ENCODE measurements at regions not wholly inside any gene's neighbourhood (a gene's known extent, or its start where the extent isn't known, plus 50 kb on each side); places are given as distances from the start of the nearest gene placed in this dataset.
"Not testable (repeated sequence)": the region's sequence is repeated elsewhere in the genome, so short reads cannot be mapped to it uniquely, and the experiment has no call there.

GRCh38 chr3:30516238-30516637 lies 90.2 kb upstream of the TGFBR2 start:
- no peak for DNase-seq (ENCODE audit: low read depth in 2 of 3, low spot score in 1 of 3)

GRCh38 chr3:30518181-30518864 lies 88.1 kb upstream of the TGFBR2 start:
- no peak for DNase-seq (ENCODE audit: low read depth in 2 of 3, low spot score in 1 of 3)

- DNase-seq (ENCODE audit: low read depth in 2 of 3, low spot score in 1 of 3) = no peak
Measured at GRCh38 chr3:30518872-30519271, 87.5 kb upstream of the TGFBR2 start.

DNA sequence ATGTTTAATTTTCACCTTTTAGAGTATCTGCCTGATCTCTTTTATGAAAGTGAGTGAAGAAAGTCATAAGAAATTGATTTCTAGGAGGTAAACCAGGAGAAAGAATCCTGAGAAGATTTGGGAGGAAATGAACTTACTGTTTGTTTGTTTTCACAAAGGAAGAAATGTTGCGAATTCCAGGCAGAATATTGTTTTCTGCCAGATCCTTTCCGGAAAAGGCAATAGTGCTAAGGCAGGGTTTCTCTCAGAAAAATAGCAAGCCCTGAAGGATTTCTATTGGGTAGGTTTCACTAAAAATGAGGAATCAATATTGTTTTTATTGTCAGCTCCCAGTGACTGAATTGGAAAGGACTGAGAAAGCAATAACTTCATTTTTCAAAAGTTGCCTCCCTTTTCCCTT lies 85.7 kb upstream of the TGFBR2 start:
- no peak for DNase-seq (ENCODE audit: low read depth in 2 of 3, low spot score in 1 of 3)

GRCh38 chr3:30521156-30521715 lies 85.2 kb upstream of the TGFBR2 start:
- no peak for DNase-seq (ENCODE audit: low read depth in 2 of 3, low spot score in 1 of 3)

GRCh38 chr3:30522476-30522875 lies 83.9 kb upstream of the TGFBR2 start:
- DNase-seq (ENCODE audit: low read depth in 2 of 3, low spot score in 1 of 3) = no peak

DNA sequence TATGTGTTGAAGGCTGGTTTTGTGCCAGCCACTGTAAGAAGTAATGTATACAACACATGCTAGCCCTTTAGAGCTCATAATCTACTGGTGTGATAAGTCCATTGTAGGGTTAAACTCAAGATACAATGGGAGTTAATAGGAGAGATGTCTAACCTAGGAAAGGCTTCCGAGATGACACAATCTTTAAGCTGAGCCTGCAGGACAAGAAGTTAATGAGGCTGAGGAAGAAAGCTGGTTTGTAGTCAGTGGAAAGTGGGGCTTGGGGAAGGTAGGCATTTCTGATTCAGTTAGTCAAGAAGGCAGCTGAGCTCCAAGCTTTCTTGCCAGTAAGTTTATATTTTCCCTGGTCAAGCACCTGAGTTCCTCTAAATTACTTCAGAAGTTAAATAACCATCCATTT lies 83.0 kb upstream of the TGFBR2 start:
- no peak for DNase-seq (ENCODE audit: low read depth in 2 of 3, low spot score in 1 of 3)

- no peak for DNase-seq (ENCODE audit: low read depth in 2 of 3, low spot score in 1 of 3)
Measured at GRCh38 chr3:30524357-30525040, 81.9 kb upstream of the TGFBR2 start.

- no peak for DNase-seq (ENCODE audit: low read depth in 2 of 3, low spot score in 1 of 3)
Measured at GRCh38 chr3:30526031-30526430, 80.4 kb upstream of the TGFBR2 start.

- no peak for DNase-seq (ENCODE audit: low read depth in 2 of 3, low spot score in 1 of 3)
Measured at GRCh38 chr3:30527186-30527585, 79.2 kb upstream of the TGFBR2 start.

- no peak for DNase-seq (ENCODE audit: low read depth in 2 of 3, low spot score in 1 of 3)
Measured at GRCh38 chr3:30527720-30528119, 78.7 kb upstream of the TGFBR2 start.

- no peak for DNase-seq (ENCODE audit: low read depth in 2 of 3, low spot score in 1 of 3)
Measured at GRCh38 chr3:30530084-30530483, 76.3 kb upstream of the TGFBR2 start.

DNA sequence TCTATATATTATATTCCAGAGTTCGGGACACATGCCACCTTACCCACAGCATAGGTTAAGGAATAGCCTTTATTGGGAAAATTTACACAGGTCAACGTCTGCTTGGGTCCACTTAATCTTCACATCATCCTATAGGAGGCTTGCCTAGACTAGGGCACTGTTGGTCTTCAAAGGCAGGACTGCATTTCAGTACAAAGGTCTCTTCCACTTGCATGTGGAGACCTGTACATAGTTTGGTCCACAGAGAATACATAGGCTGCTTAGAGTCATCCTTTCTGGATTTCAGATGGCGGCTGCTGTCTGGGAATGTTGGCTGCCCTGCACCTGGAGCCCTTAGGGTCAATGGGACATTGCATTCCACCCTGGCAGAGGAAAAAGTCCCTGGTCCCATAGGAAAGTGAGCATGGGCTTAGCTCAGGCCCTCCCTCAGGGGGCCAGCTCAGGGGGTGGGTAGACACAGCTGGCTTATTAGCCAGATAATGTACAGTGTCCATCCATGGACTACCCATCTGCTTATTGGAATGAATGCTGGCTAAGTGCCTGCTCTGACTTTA lies 75.3 kb upstream of the TGFBR2 start:
- no peak for DNase-seq (ENCODE audit: low read depth in 2 of 3, low spot score in 1 of 3)

GRCh38 chr3:30535525-30535924 lies 70.9 kb upstream of the TGFBR2 start:
- no peak for DNase-seq (ENCODE audit: low read depth in 2 of 3, low spot score in 1 of 3)

DNA sequence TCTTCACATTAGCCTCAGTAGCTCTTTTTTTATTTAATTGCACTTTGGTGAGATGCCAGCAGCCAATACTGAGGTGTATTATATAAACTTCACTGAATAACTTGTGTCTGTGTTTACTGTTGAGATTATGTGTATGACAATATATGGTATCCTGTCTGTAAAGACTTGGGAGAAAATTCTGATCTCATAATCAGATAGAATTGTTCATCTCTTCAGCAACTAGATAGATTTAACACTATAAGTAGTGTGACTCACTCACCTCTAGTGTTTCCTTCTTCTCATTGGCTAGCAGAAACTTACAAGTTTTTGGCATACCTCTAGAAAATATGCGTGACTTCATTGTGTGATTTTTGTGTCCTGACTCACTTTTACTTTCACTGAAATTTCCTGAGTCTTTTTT lies 67.6 kb upstream of the TGFBR2 start:
- no peak for DNase-seq (ENCODE audit: low read depth in 2 of 3, low spot score in 1 of 3)

GRCh38 chr3:30539206-30539605 lies 67.2 kb upstream of the TGFBR2 start:
- DNase-seq (ENCODE audit: low read depth in 2 of 3, low spot score in 1 of 3) = no peak

- no peak for DNase-seq (ENCODE audit: low read depth in 2 of 3, low spot score in 1 of 3)
Measured at GRCh38 chr3:30539772-30540171, 66.6 kb upstream of the TGFBR2 start.

- DNase-seq (ENCODE audit: low read depth in 2 of 3, low spot score in 1 of 3) = not testable (repeated sequence)
Measured at GRCh38 chr3:30541156-30541555, 65.2 kb upstream of the TGFBR2 start.

- no peak for DNase-seq (ENCODE audit: low read depth in 2 of 3, low spot score in 1 of 3)
Measured at GRCh38 chr3:30542897-30543296, 63.5 kb upstream of the TGFBR2 start.

DNA sequence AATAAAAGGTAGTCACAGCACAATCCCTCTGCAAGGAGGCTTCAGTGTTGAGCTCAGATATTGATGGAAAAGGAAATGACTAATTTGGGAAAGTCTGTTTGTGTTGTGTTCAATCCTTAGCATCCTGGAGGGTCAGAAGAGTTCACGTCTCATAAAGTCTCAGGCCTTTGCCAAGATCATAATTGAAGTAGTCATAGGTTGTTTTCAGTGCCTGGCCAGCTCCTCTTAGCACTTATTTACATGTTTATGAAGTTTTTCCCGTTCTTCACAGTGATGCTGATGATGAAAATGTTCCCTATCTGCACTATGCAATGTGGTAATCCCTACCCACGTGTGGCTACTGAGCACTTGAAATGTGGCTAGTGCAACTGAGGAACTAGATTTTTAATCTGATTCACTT lies 61.6 kb upstream of the TGFBR2 start:
- DNase-seq (ENCODE audit: low read depth in 2 of 3, low spot score in 1 of 3) = no peak

GRCh38 chr3:30546934-30547333 lies 59.5 kb upstream of the TGFBR2 start:
- no peak for DNase-seq (ENCODE audit: low read depth in 2 of 3, low spot score in 1 of 3)

DNA sequence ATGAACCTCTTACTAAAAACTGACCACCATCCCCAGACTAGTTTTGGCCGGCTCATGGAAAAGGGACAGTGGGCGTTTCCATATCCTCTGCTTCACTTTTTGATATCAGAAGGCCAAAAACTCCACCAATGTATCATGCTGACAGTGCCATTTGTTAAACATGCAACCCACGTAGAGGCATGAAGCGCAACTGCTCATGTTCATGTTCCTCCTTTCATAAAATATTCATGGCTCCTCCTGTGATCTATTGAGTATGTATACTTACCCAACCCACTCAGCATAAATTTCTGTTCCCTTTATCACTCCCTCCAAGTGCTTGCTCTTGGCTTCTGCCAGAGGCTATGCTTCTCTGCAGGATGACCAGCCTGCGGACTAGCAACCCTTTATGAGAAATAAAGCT lies 58.7 kb upstream of the TGFBR2 start:
- DNase-seq (ENCODE audit: low read depth in 2 of 3, low spot score in 1 of 3) = no peak

Data from stimulated activated CD4-positive, alpha-beta T cell treated with anti-CD3 and anti-CD28 coated beads, Interleukin-12 subunit alpha, Interleukin-12 subunit beta, amount 100 ng/mL, for 48 hours (primary cell).